ENCODE measurements at regions not wholly inside any gene's neighbourhood (a gene's known extent, or its start where the extent isn't known, plus 50 kb on each side); places are given as distances from the start of the nearest gene placed in this dataset.
"Not testable (repeated sequence)": the region's sequence is repeated elsewhere in the genome, so short reads cannot be mapped to it uniquely, and the experiment has no call there.

GRCh38 chr2:138395565-138396306 is 105.8 kb upstream of the SPOPL start:
- DNase-seq: no peak

GRCh38 chr2:138396843-138397242 is 104.7 kb upstream of the SPOPL start:
- no peak for DNase-seq

DNA sequence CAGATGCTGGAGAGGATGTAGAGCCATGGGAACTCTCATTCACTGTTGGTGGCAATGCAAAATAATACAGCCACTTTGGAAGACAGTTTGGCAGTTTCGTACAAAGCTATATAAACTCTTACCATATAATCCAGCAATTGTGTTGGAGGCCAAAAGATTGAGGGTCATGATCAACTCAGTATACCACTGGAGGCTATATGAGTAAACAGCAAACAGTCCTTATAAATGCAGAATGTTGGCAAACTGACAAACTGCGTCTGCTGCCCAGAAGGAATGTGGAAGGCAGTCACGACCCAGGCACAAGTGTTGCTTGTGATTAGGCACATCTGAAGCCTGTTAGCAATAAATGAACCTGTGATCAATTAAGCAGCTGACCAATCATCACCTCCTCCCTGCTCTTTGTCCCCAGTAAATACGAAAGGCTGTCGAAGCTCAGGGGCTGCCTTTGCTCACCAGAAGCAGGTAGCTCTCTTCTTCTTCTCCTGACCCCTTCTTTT is 98.1 kb upstream of the SPOPL start:
- DNase-seq: no peak

- no peak for DNase-seq
Measured at GRCh38 chr2:138414014-138414413, 87.6 kb upstream of the SPOPL start.

- no peak for DNase-seq
Measured at GRCh38 chr2:138415985-138416384, 85.6 kb upstream of the SPOPL start.

DNA sequence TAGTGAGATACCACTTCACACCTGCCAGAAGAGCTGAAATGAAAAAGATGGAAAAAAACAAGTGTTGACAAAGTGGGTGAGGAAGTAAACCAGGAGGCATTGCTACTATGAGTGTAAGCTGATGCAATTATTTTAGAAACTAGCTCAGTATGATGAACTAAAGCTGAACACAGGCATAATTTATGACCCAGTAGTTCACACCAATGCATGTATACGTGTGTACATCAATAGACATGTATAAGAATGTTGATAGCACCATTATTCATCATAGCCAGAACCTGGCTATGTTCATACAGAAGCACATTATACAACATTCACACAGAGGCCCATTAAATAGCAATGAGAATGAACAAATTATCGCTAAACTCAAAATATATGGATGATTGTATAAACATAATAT is 83.1 kb upstream of the SPOPL start:
- no peak for DNase-seq

- DNase-seq: no peak
Measured at GRCh38 chr2:138421315-138421970, 80.1 kb upstream of the SPOPL start.

GRCh38 chr2:138421971-138422335 is 79.6 kb upstream of the SPOPL start:
- DNase-seq: peak; percentile 32

- DNase-seq: no peak
Measured at GRCh38 chr2:138423198-138423597, 78.4 kb upstream of the SPOPL start.

- no peak for DNase-seq
Measured at GRCh38 chr2:138423745-138424144, 77.8 kb upstream of the SPOPL start.

DNA sequence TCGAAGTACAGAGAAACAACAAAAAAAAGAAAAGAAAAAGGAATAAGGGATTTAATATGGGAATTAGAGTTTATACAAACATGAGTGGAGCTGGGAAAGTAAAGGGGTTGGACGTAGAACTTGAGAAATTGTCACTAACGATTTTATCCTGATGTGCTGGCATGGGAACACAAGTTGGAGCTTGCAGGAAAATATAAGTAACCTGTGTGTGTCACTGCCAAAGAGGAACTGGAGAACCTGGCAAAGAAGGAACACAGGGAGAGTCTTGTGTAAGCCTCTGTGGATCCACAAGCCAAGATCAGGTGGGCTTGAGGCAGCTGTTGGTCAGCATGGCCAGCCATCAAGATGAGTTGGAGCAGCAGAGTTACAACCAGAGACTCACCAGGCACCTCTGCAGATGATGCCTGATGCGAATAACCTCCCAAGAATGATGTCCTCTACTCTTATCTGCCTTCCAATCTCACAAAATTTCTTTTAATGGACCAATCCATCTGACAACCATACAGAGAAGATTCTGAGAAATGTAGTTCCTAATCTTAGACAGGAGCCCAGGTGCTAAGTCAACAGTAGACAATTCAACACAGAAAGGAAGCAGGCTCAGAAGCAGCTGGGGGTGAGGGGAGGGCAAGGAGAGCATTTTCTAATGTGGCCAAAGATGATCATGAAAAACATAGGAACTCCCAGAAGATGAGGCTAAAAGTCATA is 77.0 kb upstream of the SPOPL start:
- no peak for DNase-seq

GRCh38 chr2:138426116-138426515 is 75.5 kb upstream of the SPOPL start:
- DNase-seq: not testable (repeated sequence)

DNA sequence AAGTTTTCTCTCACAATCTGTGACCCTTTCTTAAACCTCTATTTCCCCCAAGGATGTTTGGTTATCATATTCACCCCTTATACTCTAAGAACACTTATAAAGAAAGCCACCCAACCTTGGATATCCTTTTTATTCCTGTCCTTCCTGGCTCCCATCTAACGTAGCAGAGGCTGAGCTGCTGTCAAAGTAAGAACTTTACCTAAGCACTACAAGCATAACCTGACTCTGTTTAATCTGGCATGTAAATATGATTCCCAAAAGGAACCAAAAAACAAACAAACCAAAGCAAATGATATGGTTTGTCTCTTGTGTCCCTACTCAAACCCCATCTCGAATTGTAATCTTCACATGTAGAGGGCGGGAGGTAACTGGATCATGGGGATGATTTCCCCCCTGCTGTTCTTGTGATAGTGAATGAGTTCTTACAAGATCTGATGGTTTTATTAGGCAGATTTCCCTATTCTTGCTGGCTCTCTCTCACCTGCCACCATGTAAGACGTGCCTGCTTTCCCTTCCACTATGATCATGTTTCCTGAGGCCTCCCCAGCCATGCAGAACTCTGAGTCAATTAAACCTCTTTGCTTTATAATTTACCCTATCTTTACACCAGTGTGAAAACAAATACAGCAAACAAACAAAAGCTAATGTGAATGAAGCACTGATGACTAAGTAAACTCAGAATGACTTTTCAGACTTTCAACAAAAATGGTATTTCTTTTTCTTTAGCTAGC is 72.7 kb upstream of the SPOPL start:
- DNase-seq: no peak

GRCh38 chr2:138430181-138430580 is 71.4 kb upstream of the SPOPL start:
- no peak for DNase-seq

GRCh38 chr2:138432971-138433370 is 68.6 kb upstream of the SPOPL start:
- DNase-seq: no peak

- peak; percentile 11 for DNase-seq
Measured at GRCh38 chr2:138433995-138434951, 67.3 kb upstream of the SPOPL start.

GRCh38 chr2:138435701-138436100 is 65.9 kb upstream of the SPOPL start:
- DNase-seq: no peak

DNA sequence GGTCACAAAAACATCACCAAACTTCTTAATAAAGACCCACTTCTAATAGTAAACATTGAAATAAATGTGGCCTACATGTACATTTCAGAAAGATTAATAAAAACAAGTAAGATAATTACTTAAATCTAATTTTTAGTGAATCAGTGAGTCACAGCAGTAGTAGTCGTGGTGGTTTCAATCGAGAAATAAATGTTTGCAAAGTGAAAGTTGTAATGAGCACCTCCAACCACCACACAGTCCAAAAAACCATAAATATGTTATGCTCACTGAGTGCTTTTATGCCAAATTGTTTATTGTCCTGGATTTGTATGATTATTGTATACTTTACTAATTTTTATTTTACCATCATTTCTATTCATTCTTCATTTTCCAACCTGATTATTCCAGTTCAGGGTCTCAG is 61.8 kb upstream of the SPOPL start:
- DNase-seq: no peak

DNA sequence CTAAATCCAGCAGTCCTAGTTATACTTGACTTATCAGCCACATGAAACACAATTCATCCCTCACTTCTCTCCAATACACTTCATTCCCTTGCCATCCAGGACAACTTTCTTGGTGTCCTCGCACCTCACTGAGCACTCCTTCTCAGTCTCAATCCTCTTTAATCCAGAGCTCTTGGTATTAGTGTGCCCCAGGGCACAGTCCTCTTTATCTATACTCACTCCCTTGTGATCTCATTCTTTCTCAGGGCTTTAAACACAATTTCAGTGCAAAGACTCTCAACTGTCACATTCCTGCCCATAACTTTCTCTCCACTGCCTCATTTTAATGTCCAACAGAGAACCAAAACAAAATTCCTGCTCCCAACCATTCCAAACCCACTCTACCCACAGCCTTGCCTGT is 60.8 kb upstream of the SPOPL start:
- no peak for DNase-seq

DNA sequence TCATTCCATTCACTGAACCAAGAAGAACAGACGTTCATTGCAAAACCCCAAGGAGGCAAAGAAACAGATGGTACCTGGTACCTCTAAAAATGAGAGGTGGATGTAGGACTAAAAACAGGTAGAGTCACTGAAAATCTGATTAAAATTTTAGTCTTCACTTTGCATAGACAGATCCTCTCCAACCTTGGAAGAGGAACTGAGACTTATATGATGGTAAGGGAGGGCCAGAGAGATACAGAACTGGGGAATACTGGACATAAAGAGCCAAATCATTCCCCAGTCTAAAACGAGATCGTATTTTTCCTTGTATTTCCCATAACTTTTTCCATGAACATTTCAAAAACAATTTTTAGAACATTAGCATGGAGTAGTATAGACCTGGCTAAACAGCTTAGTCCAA is 59.7 kb upstream of the SPOPL start:
- no peak for DNase-seq

GRCh38 chr2:138444411-138444810 is 57.2 kb upstream of the SPOPL start:
- no peak for DNase-seq

GRCh38 chr2:138445227-138445626 is 56.3 kb upstream of the SPOPL start:
- no peak for DNase-seq

Data from eye (tissue), 1 donor.